HG03039 (cell line): ENCODE measurements at regions not wholly inside any gene's neighbourhood (a gene's known extent, or its start where the extent isn't known, plus 50 kb on each side); places are given as distances from the start of the nearest gene placed in this dataset.
"Not testable (repeated sequence)": the region's sequence is repeated elsewhere in the genome, so short reads cannot be mapped to it uniquely, and the experiment has no call there.

ENCODE experiments used
- ATAC-seq: cut with Tn5 transposase; IDR thresholded peaks from one replicate; pipeline ENCODE4 v1.9.1; 2021; ENCODE audit warnings: mild to moderate bottlenecking, moderate library complexity; ENCODE audit not compliant: unreplicated experiment

DNA sequence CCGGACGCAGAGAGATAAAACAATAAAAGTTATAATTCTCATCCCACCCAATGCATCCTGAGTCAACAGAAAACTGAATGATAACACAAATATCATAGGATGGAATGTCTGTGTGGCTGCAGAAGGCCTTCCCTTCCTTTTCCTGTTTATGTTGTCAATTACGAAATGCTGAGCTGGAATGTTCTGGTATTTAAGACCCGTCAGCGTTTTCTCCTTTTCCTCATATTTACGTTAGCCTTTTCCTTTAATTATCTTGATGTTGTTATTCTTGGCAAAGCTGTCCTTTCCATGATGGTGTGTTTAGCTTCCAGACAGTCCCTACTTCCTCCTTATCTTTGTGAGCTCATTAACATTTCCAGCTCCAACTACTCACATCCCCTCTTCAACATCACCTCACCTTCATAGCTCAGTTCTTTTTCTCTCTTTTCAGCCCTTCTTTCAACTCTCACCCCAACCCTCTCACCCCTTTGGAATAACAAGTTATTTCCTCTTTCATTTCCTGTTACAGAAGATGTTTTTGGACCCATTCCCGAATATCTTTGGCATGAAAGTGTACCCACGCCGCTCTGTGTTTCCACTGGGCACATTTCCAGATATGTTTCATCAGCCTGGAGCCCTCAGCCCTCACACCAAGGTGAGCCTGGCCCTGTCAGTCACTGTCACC, 221.6 kb downstream of the NR2F1-AS1 start:
- ATAC-seq = no peak

DNA sequence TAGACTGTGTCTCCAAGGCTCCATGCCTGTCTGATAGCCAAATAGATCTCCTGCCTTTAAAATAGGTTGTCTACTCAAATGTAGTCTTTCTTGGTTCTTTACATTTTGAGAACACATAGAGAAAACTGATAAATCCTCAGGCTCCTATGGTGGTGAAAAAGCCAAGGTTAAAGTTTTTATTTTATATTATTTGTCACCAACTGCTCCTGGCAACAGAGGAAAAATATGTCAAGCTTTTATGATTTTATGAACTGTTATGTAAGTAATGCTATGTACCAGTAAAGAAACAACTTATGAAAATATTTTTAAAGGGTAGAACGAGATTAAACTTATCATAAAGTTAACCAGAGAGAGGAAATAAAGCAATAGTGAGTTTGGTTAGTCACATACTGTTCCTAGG, 222.8 kb downstream of the NR2F1-AS1 start:
- ATAC-seq = no peak

DNA sequence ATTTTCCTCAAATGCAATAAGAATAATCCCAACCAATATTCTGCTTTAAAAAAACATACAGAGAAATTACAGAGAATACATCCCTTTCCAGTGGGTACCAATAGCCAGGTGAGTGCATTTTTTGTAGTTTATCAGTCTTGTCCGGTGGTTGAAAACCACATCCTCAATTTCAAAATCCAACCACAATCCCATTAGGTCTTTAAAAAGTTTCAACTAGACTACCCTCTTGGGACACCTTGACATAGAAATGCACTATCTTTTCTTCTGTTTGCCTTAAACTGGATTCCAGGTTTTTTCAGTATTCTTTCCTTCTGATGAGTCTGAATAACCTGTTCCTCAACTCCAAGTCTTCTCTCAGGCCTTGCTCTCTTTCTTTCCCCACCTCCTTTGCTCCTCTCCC, 223.3 kb downstream of the NR2F1-AS1 start:
- no peak for ATAC-seq

DNA sequence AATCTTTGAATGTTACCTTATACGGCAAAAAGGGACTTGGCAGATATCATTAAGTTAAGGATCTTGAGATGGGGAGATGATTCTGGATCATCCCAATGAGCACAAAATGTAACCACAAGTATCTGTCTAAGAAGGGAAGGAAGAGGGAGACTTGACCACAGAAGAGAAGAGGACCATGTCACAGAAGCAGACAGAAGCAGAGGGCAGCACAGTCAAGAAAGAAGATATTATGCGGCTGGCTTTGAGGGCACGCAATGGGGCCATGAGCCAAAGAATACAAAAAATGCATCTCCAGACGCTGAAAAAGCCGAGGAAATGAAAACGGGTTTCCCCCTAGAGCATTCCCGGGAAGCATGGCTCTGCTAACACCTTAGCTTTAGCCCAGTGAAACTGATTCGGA, 225.3 kb downstream of the NR2F1-AS1 start:
- no peak for ATAC-seq

DNA sequence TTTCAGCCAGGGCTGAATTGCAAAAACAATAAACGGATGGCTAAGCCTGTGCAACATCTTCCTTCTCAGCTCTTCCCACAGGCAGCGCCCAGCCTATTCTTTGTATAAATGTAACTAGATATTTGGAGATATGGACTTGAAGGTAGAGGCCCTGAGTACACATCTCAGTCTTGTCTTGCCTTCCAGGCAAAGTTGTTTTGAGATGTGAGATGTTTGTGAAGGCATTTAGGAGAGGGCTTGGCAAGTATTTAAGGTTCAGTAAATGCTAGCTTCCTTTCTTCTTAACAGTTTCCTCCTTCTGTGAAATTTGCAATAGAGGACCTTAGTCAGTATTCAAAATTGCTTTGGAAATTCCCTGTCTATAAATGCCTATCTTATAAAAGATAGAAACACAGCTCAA, 228.8 kb downstream of the NR2F1-AS1 start:
- ATAC-seq = no peak

DNA sequence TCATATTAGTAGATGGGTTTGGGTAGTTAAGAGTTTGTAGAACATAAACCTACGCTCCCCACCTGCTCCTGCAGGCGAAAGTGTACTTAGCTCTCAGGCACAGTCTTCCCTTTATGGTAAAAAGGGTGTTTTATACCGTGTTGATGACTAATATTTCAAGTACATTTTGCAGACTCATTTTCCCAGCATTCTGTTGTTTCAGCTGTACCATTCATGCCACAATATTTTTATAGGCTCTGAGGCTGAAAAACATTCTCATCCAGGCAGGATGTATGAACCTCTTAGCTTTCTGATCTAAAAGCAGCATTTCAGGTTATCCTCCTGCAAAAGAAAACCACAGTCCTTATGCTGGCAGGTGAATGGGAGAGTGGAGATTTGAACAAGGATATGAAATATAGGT, 231.4 kb downstream of the NR2F1-AS1 start:
- no peak for ATAC-seq

DNA sequence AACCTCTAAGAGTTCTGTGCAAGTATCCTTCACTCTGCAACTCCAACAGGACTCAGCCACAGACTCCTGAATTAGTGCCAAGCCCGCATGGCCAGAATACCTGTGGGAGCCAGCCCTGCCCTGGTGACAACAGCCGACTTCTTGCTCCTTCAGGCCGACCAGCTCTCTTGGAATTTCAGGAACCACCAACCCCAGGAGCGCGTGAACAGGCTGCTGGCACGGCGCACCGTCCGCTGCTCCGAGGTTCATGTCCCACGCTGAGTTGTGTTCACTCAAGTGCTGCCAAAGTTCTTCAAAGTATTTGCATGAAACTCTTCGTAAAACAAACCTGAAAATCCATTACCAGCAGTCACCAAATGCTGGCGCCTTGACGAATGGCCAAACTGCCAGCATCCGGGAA, 232.8 kb downstream of the NR2F1-AS1 start:
- no peak for ATAC-seq

DNA sequence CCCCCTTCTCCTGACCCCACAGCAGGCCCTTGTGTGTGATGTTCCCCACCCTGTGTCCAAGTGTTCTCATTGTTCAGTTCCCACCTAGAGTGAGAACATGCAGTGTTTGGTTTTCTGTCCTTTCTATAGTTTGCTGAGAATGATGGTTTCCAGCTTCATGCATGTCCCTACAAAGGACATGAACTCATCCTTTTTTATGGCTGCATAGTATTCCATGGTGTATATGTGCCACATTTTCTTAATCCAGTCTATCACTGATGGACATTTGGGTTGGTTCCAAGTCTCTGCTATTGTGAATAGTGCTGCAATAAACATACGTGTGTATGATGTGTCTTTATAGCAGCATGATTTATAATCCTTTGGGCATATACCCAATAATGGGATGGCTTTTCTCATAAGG, 234.2 kb downstream of the NR2F1-AS1 start:
- ATAC-seq = not testable (repeated sequence)

DNA sequence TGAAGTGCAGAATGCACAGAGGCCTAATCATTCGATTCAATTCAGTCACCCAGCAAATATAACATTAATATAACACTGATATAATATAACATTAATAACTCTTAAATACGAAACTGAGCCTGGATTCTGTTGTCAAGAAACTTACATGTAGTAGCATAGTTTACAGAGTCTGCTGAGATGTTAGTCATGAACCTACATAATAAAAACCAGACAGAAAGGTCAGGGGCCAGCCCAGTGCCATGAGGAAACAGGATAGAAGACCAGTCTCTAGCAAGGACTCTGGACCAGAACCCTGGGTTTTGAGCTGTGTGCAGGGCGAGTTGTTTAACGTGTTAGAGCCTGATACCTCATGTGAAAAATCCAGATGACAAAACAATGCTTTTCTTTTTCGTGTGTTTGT, 234.7 kb downstream of the NR2F1-AS1 start:
- no peak for ATAC-seq

DNA sequence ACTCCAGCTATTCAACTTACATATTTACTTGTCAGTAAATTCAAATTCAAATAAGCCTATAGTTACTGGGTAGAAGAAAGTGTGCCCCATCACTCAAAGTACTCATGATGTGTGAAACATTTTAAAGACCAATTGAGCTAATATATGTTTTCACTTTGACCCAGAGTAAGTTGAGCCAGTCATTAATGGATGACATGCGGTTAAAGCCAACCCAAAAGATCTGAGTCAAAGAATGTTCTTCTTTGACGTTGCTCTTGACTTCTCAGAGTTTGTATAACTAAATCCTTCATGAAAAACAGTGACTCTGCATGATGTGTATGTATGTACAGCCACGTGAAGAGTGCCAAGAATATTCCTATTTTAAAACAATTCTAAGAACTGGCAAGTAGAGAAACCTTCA, 237.4 kb downstream of the NR2F1-AS1 start:
- ATAC-seq = peak; percentile 49

DNA sequence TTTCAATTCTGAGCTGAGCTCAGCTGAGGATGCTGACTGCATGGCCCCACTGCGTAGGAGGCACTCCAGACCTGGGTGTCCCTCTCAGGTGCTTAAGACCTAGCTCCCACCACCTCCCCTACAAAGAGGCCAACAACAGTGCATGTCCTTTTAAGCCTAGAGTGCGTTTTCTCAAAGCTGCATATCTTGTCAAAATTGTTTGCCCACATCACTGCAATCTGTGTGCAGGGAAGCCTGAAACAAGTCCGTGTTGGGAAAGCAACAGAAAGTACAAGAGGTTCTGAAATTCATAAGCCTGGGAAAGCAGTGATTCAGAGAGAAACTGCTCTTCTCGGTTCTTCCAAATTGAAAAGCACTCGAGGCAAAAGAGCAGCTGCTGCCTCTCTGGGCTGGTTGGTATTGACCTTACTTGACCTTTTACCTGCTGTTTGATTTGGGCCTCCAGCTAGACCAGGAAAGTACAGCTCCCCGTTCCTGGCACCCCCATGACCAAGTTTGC, 238.4 kb downstream of the NR2F1-AS1 start:
- peak; percentile 63 for ATAC-seq

DNA sequence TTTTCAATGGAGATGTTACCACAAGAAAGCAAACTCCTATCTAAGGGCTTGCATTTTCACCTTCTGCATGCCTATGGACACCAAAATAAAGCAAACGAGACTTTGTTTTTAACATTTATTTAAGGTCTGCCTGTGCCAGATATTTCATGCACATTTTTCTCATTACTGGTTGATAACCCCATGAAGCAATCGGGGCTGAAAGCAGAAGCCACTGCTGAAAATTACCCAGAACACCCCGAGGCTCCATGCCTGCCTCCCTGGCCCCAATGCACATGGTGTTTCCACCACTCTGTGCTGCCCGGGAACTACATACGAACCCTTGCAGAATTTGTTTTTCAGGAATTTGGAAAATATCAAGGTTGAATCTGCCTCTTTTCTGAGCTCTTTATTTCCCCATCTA, 240.1 kb downstream of the NR2F1-AS1 start:
- ATAC-seq = no peak

DNA sequence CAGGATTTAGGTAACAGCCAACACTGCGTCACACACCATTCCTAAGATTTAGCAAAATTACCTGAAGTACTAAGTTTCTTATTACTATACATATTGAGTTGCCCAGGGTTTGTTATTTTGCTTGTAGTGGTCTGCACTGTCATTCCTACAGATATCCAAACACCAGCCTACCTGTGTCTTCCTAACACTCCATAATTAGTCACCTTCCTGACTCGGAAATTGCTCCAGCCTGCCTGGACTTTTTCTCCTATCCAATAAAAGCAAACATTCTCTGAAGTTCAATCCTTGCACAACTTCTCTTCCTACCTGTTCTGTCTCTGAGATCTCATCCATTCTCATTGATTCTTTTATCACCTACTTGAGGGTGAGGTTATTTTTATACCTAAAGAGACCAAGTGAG, 243.9 kb downstream of the NR2F1-AS1 start:
- ATAC-seq = no peak

DNA sequence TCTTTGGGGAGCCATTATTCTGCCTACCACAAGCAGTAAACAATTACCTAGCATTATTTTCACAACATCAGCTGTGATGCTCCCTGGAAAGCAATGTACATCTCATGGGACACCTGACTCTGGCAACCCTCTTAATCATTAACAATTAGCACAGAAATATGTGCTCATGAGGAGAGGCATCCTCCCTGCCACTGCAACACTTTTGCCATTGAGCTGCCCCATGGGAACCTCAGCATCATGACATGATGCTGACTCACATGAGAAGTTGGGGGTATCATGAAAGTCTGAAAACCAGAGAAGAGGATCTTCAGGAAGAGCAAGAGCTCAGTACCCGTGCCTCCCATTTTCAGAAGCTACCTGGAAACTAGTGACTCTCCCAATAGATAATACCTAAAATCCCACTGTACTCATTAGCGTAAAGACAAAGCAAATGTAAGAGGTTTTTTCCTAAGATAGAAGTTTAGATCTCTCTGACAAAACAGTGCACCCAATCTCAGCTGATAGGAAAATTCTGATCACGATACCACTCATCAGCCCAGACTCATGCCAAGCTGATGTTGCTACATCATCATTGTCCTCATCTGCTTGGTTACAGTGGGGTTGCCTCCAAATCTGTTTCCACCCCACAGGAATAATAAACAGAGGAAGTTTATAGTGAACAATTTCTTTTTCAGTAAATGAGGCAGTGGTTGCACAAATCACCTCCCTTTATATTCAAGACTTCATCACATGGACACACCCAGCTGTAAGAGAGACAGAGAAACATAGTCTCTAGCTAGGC, 244.5 kb downstream of the NR2F1-AS1 start:
- ATAC-seq = no peak

DNA sequence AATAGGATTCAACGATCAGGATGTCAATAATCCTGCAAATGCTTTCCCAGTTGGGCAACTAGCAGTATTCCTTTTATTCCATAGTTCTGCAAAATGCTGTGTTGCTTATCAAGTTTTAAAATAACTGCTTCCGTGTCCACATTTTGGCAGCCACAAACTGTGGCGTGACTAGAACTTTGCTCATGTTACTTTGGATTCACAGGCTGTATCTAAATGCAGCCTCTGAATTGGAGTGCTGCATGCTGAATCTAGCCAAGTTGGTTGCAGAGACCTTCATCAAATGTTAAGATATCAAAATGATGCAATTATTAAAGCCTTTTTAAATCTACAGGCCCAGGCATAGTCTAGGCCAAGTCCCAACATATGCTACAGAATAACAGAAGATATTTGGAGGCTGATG, 249.2 kb downstream of the NR2F1-AS1 start:
- no peak for ATAC-seq

DNA sequence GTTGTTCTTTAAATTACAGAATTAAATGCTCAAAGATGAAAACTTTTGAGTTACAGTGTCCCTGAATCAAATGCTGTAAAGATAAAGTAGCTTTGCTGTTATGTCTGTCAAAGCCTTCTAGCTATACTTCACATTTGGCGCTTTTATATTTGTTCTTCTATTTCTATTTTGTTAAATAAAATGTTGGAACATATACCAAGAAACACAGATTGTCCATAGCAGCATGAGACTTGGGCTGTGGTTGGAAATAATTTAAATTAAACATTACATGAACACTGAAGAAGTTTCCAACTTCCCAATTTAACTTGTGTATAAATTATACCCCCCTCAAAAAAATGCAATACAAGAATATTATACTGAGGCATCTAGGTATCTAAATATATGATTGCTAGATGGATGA, 249.8 kb downstream of the NR2F1-AS1 start:
- ATAC-seq = no peak

DNA sequence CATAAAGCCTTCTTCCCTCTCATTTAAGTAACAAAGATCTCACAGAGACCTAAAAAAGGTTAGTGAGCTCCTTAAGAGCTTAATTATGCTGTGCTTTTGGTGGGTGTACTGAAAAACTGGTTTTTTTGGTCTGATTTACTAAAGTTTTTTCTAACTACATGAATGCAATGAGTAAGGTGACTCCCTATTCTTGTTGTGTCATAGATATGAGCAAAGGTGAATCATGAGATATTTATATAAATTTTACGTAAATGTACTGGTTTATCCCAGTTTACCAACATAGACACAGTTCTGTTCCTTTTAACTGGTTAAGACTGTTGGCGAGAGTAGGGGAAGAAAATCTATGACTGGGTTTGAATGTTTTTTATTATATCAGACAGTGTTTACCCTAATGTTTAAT, 250.5 kb downstream of the NR2F1-AS1 start:
- no peak for ATAC-seq

DNA sequence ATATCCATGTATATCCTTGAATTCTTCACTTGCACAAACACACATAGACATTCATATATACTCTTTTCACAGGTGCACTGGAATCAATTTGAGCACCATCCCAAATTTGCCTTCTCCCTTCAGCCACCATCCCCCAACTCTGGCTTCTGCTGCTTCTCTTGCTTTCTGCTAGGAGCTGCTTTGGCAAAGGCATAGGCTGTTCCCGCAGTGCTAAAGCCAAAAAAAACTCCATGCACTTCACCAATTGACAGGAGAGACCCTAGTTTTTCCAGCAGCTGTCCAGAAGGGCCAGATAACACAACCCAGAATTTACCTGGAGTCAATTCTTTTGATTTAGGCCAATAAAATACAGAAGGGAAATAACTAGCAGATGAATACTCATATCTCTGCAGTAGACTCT, 251.3 kb downstream of the NR2F1-AS1 start:
- ATAC-seq = no peak

DNA sequence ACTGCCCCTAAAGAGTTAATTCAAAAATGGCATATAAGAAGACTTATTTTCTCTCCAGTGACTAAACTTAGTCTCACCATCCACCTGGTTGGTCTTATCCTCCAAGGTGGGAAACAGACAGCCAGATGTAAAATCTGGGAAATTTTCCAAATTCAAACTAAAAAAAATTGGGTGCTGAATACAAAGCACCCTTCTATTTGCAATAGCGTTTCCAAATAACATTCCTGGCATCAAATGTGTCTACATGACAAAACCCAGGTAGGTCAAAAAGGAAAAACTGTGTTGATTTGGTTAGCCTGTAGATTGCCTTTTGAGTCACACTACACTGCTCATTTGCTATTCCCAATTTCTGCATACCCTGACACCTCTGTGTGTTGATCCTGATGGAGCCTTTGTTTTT, 252.2 kb downstream of the NR2F1-AS1 start:
- ATAC-seq = no peak

DNA sequence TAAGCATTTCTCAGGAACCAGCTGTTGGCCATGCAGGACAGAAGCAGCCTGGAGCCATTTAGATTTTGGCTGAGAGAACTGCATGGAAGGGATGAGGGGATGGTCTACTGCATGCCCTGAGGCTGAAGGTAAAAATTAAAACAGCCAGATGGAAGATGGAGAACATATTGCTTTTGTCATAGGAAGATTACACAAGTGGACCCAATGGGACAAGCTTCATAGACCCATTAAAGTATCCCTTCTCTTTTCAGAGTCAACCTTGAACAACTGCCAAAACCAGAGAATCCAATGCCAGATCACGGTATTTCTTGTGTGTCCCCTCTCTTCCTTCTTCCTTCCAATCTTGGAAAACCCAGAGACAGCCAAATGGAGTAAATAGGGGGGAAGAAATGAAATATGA, 253.4 kb downstream of the NR2F1-AS1 start:
- no peak for ATAC-seq

DNA sequence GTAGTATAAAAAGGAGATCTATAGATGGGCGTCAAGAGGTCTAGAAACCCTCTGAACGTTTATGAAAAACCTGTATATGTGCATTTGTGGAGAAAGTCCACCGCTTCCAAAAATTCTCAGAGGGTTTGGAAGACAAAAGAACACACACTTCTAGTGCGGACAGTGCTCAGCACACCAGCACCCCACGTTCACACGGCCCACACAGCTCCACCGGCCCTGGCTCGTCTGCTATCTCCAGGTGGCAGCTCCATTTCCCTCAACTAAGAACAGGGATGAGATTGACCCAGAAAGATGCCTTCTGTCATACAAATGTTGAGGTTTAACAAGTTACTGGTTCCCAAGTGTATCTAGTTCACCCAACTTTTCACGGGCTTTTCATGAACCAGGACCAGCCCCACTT, 255.1 kb downstream of the NR2F1-AS1 start:
- ATAC-seq = no peak
